BE2C (cell line): ENCODE measurements at regions not wholly inside any gene's neighbourhood (a gene's known extent, or its start where the extent isn't known, plus 50 kb on each side); places are given as distances from the start of the nearest gene placed in this dataset.
"Not testable (repeated sequence)": the region's sequence is repeated elsewhere in the genome, so short reads cannot be mapped to it uniquely, and the experiment has no call there.

ENCODE experiments used
- DNase-seq: peaks from one replicate; pipeline ENCODE4 v3.0.0-alpha.2; 2020
- H3K27me3 ChIP-seq: fragments of 250-450 bp; sonication (Bioruptor Pico); 2 replicates; pipeline ENCODE4 v1.5.1; 2020; ENCODE audit warnings: mild to moderate bottlenecking
- H3K36me3 ChIP-seq: fragments of 250-450 bp; sonication (Bioruptor Pico); 2 replicates; pipeline ENCODE4 v1.5.1; 2020; ENCODE audit warnings: mild to moderate bottlenecking
- H3K4me1 ChIP-seq: fragments of 250-450 bp; sonication (Bioruptor Pico); 2 replicates; pipeline ENCODE4 v1.5.1; 2020
- H3K4me3 ChIP-seq: 2 replicates; pipeline ENCODE4 v1.5.1; 2011; ENCODE audit warnings: low read depth, low read length
- H3K9me3 ChIP-seq: fragments of 250-450 bp; sonication (Bioruptor Pico); 2 replicates; pipeline ENCODE4 v1.5.1; 2020
- TF ChIP-seq, protein P1 (sequence below): IDR thresholded peaks from 2 replicates; pipeline ENCODE4 v1.5.1; 2012; ENCODE audit warnings: mild to moderate bottlenecking, low read depth, low read length

- H3K27me3 ChIP-seq = no peaks in the 10 kb centered on the region
- no peak for DNase-seq
- no peaks in the 10 kb centered on the region for H3K9me3 ChIP-seq
- no peaks in the 10 kb centered on the region for H3K36me3 ChIP-seq
- H3K4me1 ChIP-seq = no peaks in the 10 kb centered on the region
- no peak overlapping the region for H3K4me3 ChIP-seq
- TF ChIP-seq, protein P1, sequence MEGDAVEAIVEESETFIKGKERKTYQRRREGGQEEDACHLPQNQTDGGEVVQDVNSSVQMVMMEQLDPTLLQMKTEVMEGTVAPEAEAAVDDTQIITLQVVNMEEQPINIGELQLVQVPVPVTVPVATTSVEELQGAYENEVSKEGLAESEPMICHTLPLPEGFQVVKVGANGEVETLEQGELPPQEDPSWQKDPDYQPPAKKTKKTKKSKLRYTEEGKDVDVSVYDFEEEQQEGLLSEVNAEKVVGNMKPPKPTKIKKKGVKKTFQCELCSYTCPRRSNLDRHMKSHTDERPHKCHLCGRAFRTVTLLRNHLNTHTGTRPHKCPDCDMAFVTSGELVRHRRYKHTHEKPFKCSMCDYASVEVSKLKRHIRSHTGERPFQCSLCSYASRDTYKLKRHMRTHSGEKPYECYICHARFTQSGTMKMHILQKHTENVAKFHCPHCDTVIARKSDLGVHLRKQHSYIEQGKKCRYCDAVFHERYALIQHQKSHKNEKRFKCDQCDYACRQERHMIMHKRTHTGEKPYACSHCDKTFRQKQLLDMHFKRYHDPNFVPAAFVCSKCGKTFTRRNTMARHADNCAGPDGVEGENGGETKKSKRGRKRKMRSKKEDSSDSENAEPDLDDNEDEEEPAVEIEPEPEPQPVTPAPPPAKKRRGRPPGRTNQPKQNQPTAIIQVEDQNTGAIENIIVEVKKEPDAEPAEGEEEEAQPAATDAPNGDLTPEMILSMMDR = no peak
Measured at GRCh38 chr13:38463048-38463447, 113.4 kb downstream of the UFM1 start.

DNA sequence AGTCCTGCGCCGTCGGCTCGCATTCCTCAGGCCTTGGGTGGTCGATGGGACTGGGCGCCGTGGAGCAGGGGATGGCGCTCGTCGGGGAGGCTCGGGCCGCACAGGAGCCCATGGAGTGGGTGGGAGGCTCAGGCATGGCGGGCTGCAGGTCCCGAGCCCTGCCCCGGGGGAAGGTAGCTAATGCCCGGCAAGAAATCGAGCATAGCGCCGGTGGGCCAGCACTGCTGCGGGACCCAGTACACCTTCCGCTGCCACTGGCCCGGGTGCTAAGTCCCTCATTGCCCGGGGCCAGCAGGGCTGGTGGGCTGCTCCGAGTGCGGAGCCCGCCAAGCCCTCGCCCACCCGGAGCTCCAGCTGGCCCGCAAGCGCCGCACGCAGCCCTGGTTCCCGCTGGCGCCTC is 122.8 kb downstream of the UFM1 start:
- H3K4me3 ChIP-seq, H3K4me1 ChIP-seq, H3K9me3 ChIP-seq, DNase-seq, H3K36me3 ChIP-seq, H3K27me3 ChIP-seq: not testable (repeated sequence)

- H3K9me3 ChIP-seq = no peaks in the 10 kb centered on the region
- TF ChIP-seq, protein P1 = no peak
- no peak for DNase-seq
- no peaks in the 10 kb centered on the region for H3K4me1 ChIP-seq
- no peak overlapping the region for H3K4me3 ChIP-seq
- H3K27me3 ChIP-seq = no peaks in the 10 kb centered on the region
- no peaks in the 10 kb centered on the region for H3K36me3 ChIP-seq
Measured at GRCh38 chr13:38473305-38473704, 123.7 kb downstream of the UFM1 start.

- DNase-seq = no peak
- no peaks in the 10 kb centered on the region for H3K9me3 ChIP-seq
- H3K4me3 ChIP-seq = no peak overlapping the region
- no peaks in the 10 kb centered on the region for H3K36me3 ChIP-seq
- TF ChIP-seq, protein P1 = no peak
- no peaks in the 10 kb centered on the region for H3K4me1 ChIP-seq
- no peaks in the 10 kb centered on the region for H3K27me3 ChIP-seq
Measured at GRCh38 chr13:38477676-38478075, 128.0 kb downstream of the UFM1 start.

GRCh38 chr13:38483623-38484022 is 134.0 kb downstream of the UFM1 start:
- no peak overlapping the region for H3K4me3 ChIP-seq
- H3K36me3 ChIP-seq = no peaks in the 10 kb centered on the region
- TF ChIP-seq, protein P1 = no peak
- no peaks in the 10 kb centered on the region for H3K9me3 ChIP-seq
- no peaks in the 10 kb centered on the region for H3K4me1 ChIP-seq
- DNase-seq = no peak
- no peaks in the 10 kb centered on the region for H3K27me3 ChIP-seq

DNA sequence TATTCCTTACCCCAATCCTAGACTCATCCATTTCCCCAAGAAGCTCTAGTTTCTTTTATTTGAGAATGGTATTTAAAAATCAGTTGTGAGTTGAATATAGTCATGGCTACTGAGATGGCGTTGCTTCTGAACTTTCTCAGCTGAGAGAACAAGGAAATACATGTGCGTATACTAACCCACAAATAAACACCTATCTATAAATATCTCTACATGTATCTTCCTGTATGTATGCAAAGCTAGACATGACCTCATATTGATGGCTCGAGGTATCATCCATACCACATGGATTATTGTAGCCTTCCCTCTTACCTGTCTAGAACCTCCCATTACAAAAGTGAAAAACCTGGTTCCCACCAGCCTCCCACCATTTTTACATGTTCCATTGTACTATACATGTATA is 141.0 kb downstream of the UFM1 start:
- H3K27me3 ChIP-seq = no peaks in the 10 kb centered on the region
- TF ChIP-seq, protein P1 = no peak
- no peak for DNase-seq
- no peaks in the 10 kb centered on the region for H3K36me3 ChIP-seq
- no peaks in the 10 kb centered on the region for H3K9me3 ChIP-seq
- H3K4me3 ChIP-seq = no peak overlapping the region
- H3K4me1 ChIP-seq = no peaks in the 10 kb centered on the region

GRCh38 chr13:38494445-38494844 is 144.8 kb downstream of the UFM1 start:
- Histone ChIP-seq H3K4me3 (no peak overlapping the region), H3K36me3 (no peaks in the 10 kb centered on the region)
- TF ChIP-seq, protein P1 = no peak

More at GRCh38 chr13:38494445-38494844, 144.8 kb downstream of the UFM1 start:
- H3K4me1 ChIP-seq = no peaks in the 10 kb centered on the region
- no peaks in the 10 kb centered on the region for H3K9me3 ChIP-seq
- DNase-seq = no peak
- no peaks in the 10 kb centered on the region for H3K27me3 ChIP-seq
